H1 (cell line): ENCODE measurements at regions not wholly inside any gene's neighbourhood (a gene's known extent, or its start where the extent isn't known, plus 50 kb on each side); places are given as distances from the start of the nearest gene placed in this dataset.

ENCODE experiments used
- CTCF ChIA-PET: fragments of 300-600 bp; sonication (Branson Sonifier 250); formaldehyde crosslinking; loops from one replicate; lab custom pipeline; 2021; ENCODE audit not compliant: partially characterized antibody; lab: Charles Lee
- POLR2A ChIA-PET: fragments of 300-600 bp; sonication (Branson Sonifier 250); formaldehyde crosslinking; loops from one replicate; lab custom pipeline; 2021; ENCODE audit warnings: inconsistent platforms; ENCODE audit not compliant: partially characterized antibody; lab: Charles Lee
- DNase-seq, 2 experiments: peaks; one replicate each; pipeline versions ENCODE4 v3.0.0 to v3.0.0-alpha.2; 2010 to 2022; ENCODE audit warnings: low spot score in 2 of 2, low read depth in 1 of 2, mixed read lengths in 1 of 2
- FAIRE-seq: peaks from 2 replicates; lab custom pipeline; 2011; peaks lifted over from hg19 to GRCh38; lab: Jason Lieb, UNC
- H2AFZ ChIP-seq: 2 replicates; pipeline ENCODE4 v1.8.1; 2012; ENCODE audit warnings: low read length, inconsistent platforms
- H2AK5ac ChIP-seq: 2 replicates; pipeline ENCODE4 v1.6.1; 2013; ENCODE audit warnings: low read depth, low read length
- H2BK120ac ChIP-seq: replicated peaks from 2 replicates; pipeline ENCODE3; 2013; ENCODE audit warnings: low read depth, low read length, inconsistent platforms
- H2BK12ac ChIP-seq: 2 replicates; pipeline ENCODE4 v1.6.1; 2013; ENCODE audit warnings: low read depth, low read length
- H2BK15ac ChIP-seq: 2 replicates; pipeline ENCODE4 v1.6.1; 2013; ENCODE audit warnings: low read length
- H2BK20ac ChIP-seq: 2 replicates; pipeline ENCODE4 v1.6.1; 2013; ENCODE audit warnings: low read length
- H2BK5ac ChIP-seq: 2 replicates; pipeline ENCODE4 v1.6.1; 2013; ENCODE audit warnings: low read depth, low read length
- H3K14ac ChIP-seq: 2 replicates; pipeline ENCODE4 v1.6.1; 2013; ENCODE audit warnings: inconsistent platforms; ENCODE audit not compliant: insufficient read length
- H3K18ac ChIP-seq: 2 replicates; pipeline ENCODE4 v1.6.1; 2013; ENCODE audit warnings: low read length; ENCODE audit errors: extremely low read depth
- H3K23ac ChIP-seq: 2 replicates; pipeline ENCODE4 v1.6.1; 2013; ENCODE audit warnings: inconsistent platforms; ENCODE audit not compliant: insufficient read length
- H3K23me2 ChIP-seq: 2 replicates; pipeline ENCODE4 v1.6.1; 2013; ENCODE audit warnings: low read depth, low read length
- H3K27ac ChIP-seq: 2 replicates; pipeline ENCODE4 v1.6.1; 2011; ENCODE audit warnings: low read depth, low read length, inconsistent platforms
- H3K27me3 ChIP-seq, 4 experiments: replicated peaks in 1 of 4; 1 replicate in 1 of 4; 2 replicates in 3 of 4; pipeline versions ENCODE4 v1.6.1 to v1.8.1; 2011 to 2013; ENCODE audit warnings: low read length in 3 of 4, mild to moderate bottlenecking in 3 of 4, inconsistent platforms in 2 of 4, mixed read lengths in 2 of 4, moderate library complexity in 1 of 4; ENCODE audit not compliant: control insufficient read depth in 3 of 4, insufficient read depth in 3 of 4; ENCODE audit errors: extremely low read depth in 1 of 4
- H3K36me3 ChIP-seq, 4 experiments: 2 replicates each; pipeline versions ENCODE4 v1.6.1 to v1.8.1; 2011 to 2013; ENCODE audit warnings: mild to moderate bottlenecking in 4 of 4, low read length in 3 of 4, moderate library complexity in 2 of 4, control low read depth in 1 of 4, inconsistent platforms in 1 of 4; ENCODE audit not compliant: insufficient read depth in 4 of 4, control insufficient read depth in 2 of 4
- H3K4ac ChIP-seq: replicated peaks from 2 replicates; pipeline ENCODE3; 2013; ENCODE audit warnings: low read length, low read depth, mixed read lengths, inconsistent platforms; ENCODE audit not compliant: insufficient read length
- H3K4me1 ChIP-seq, 4 experiments: replicated peaks in 1 of 4; 1 replicate in 1 of 4; 2 replicates in 3 of 4; pipeline versions ENCODE4 v1.6.1 to v1.8.1; 2011 to 2013; ENCODE audit warnings: low read length in 3 of 4, inconsistent platforms in 2 of 4, mixed read lengths in 1 of 4; ENCODE audit not compliant: insufficient read depth in 4 of 4, control insufficient read depth in 3 of 4
- H3K4me2 ChIP-seq, 2 experiments: 2 replicates each; pipeline versions ENCODE4 v1.6.1 to v1.8.1; 2011 to 2013; ENCODE audit warnings: low read depth in 2 of 2, low read length in 2 of 2, control low read depth in 1 of 2, inconsistent platforms in 1 of 2, mild to moderate bottlenecking in 1 of 2; ENCODE audit not compliant: insufficient read depth in 1 of 2
- H3K4me3 ChIP-seq, 4 experiments: fragments of 200-600, 300-600 bp in 1 of 4; sonication (generic), shearing (Covaris generic), sonication (Bioruptor Twin) in 1 of 4; 2 replicates each; pipeline versions ENCODE4 v1.5.1 to v1.8.1; 2011 to 2016; ENCODE audit warnings: low read length in 4 of 4, low read depth in 3 of 4, control low read depth in 2 of 4, inconsistent platforms in 2 of 4, mild to moderate bottlenecking in 2 of 4, mixed read lengths in 1 of 4, moderate library complexity in 1 of 4; ENCODE audit not compliant: insufficient read depth in 2 of 4; ENCODE audit errors: extremely low read depth in 1 of 4
- H3K56ac ChIP-seq: replicated peaks from 2 replicates; pipeline ENCODE3; 2013; ENCODE audit warnings: low read depth, mild to moderate bottlenecking, mixed read lengths, low read length, inconsistent platforms; ENCODE audit not compliant: insufficient read length
- H3K79me1 ChIP-seq: 2 replicates; pipeline ENCODE4 v1.6.1; 2013; ENCODE audit warnings: low read depth, low read length, control low read depth
- H3K79me2 ChIP-seq, 2 experiments: 2 replicates each; pipeline versions ENCODE4 v1.6.1 to v1.8.1; 2012 to 2013; ENCODE audit warnings: low read length in 2 of 2, mild to moderate bottlenecking in 2 of 2, inconsistent platforms in 1 of 2; ENCODE audit not compliant: insufficient read depth in 2 of 2, control insufficient read depth in 1 of 2
- H3K9ac ChIP-seq, 4 experiments: replicated peaks in 1 of 4; 1 replicate in 1 of 4; 2 replicates in 3 of 4; pipeline versions ENCODE4 v1.6.1 to v1.8.1; 2011 to 2013; ENCODE audit warnings: low read depth in 3 of 4, low read length in 3 of 4, control low read depth in 2 of 4, mild to moderate bottlenecking in 2 of 4, moderate library complexity in 2 of 4, inconsistent platforms in 1 of 4; ENCODE audit errors: extremely low read depth in 1 of 4
- H3K9me3 ChIP-seq, 2 experiments: 2 replicates each; pipeline versions ENCODE4 v1.6.1 to v1.8.1; 2012 to 2013; ENCODE audit warnings: mild to moderate bottlenecking in 2 of 2, moderate library complexity in 2 of 2, control low read depth in 1 of 2, inconsistent platforms in 1 of 2, low read depth in 1 of 2, low read length in 1 of 2, mixed read lengths in 1 of 2; ENCODE audit not compliant: insufficient read depth in 2 of 2
- H4K20me1 ChIP-seq, 2 experiments: replicated peaks in 1 of 2; 2 replicates each; pipeline versions ENCODE3 to v1.8.1; 2011 to 2013; ENCODE audit warnings: inconsistent platforms in 2 of 2, low read length in 2 of 2, mild to moderate bottlenecking in 1 of 2; ENCODE audit not compliant: insufficient read depth in 2 of 2, control insufficient read depth in 1 of 2
- H4K5ac ChIP-seq: 2 replicates; pipeline ENCODE4 v1.6.1; 2013; ENCODE audit warnings: low read length, low read depth, mixed read lengths, inconsistent platforms; ENCODE audit not compliant: insufficient read length
- H4K8ac ChIP-seq: 2 replicates; pipeline ENCODE4 v1.8.0; 2013; ENCODE audit warnings: mild to moderate bottlenecking, moderate library complexity, low read length, inconsistent platforms; ENCODE audit not compliant: insufficient read depth; ENCODE audit errors: extremely low read depth
- H4K91ac ChIP-seq: replicated peaks from 2 replicates; pipeline ENCODE3; 2013; ENCODE audit warnings: low read length, mixed read lengths, inconsistent platforms; ENCODE audit not compliant: insufficient read length
- SUZ12 ChIP-seq: fragments of 200-600 bp; sonication (generic); IDR thresholded peaks from 2 replicates; pipeline ENCODE4 v1.6.1; 2012; ENCODE audit warnings: mild to moderate bottlenecking, inconsistent platforms, low read length, moderate library complexity, mixed read lengths
- WGBS, 2 experiments: shearing (Covaris generic) in 1 of 2; methylation state at CpG; one replicate each; pipeline versions ENCODE4 v1.1.6 to v1.1.7; 2013 to 2015; ENCODE audit warnings: low lambda C conversion rate in 2 of 2, mixed read lengths in 2 of 2, inconsistent platforms in 1 of 2, low coverage in 1 of 2, missing lambda C conversion rate in 1 of 2; ENCODE audit not compliant: insufficient replicate concordance in 2 of 2, insufficient coverage in 1 of 2, insufficient read length in 1 of 2; ENCODE audit errors: extremely low coverage in 1 of 2, missing lambda C conversion rate in 1 of 2; 5-methylcytosine and 5-hydroxymethylcytosine counted together

GRCh38 chr2:19809206-19809605 is 92.6 kb downstream of the TTC32 start:
- no peak overlapping the region for H3K18ac ChIP-seq
- DNase-seq (peak in 1 of 2 experiments; percentile 37), FAIRE-seq (no peak)
- no peak overlapping the region for H3K23ac ChIP-seq
- no peak overlapping the region for H4K91ac ChIP-seq
- no peaks in the 10 kb centered on the region for H3K23me2 ChIP-seq
- H3K4me2 ChIP-seq = no peak overlapping the region
- H3K14ac ChIP-seq = no peak overlapping the region
- POLR2A ChIA-PET = no interaction called here
- no peak overlapping the region for H2BK20ac ChIP-seq
- no peak overlapping the region for H3K56ac ChIP-seq
- CTCF ChIA-PET = interaction anchor here (0.6 to 1.7 kb wide), 5 partner anchors 16 to 1256 kb away, joined by 3 read pairs; no protein-coding TSS in a partner anchor
- no peak overlapping the region for H3K27ac ChIP-seq
- no peak overlapping the region for H2AFZ ChIP-seq
- no peak overlapping the region for H2BK5ac ChIP-seq
- no peaks in the 10 kb centered on the region for H3K79me1 ChIP-seq
- no peak overlapping the region for H3K4ac ChIP-seq
- 87% methylated on average over 4 of the region's 7 CpGs; no CpG with 5 or more reads in 1 of the 2 experiments for WGBS, 2 experiments
- H2BK120ac ChIP-seq = no peak overlapping the region
- no peak overlapping the region for H2BK12ac ChIP-seq
- no peaks in the 10 kb centered on the region for H3K9me3 ChIP-seq
- H3K9ac ChIP-seq = no peak overlapping the region
- H4K20me1 ChIP-seq = no peaks in the 10 kb centered on the region
- H2BK15ac ChIP-seq = no peak overlapping the region
- no peaks in the 10 kb centered on the region for H3K27me3 ChIP-seq
- H3K4me3 ChIP-seq = no peak overlapping the region
- H3K4me1 ChIP-seq = no peaks in the 10 kb centered on the region
- no peak overlapping the region for H4K5ac ChIP-seq
- H3K79me2 ChIP-seq = no peaks in the 10 kb centered on the region
- no peak overlapping the region for H4K8ac ChIP-seq
- H2AK5ac ChIP-seq = no peak overlapping the region
- H3K36me3 ChIP-seq = no peaks in the 10 kb centered on the region
- no peak for TF ChIP-seq SUZ12
